ENCODE measurements at regions not wholly inside any gene's neighbourhood (a gene's known extent, or its start where the extent isn't known, plus 50 kb on each side); places are given as distances from the start of the nearest gene placed in this dataset.

DNA sequence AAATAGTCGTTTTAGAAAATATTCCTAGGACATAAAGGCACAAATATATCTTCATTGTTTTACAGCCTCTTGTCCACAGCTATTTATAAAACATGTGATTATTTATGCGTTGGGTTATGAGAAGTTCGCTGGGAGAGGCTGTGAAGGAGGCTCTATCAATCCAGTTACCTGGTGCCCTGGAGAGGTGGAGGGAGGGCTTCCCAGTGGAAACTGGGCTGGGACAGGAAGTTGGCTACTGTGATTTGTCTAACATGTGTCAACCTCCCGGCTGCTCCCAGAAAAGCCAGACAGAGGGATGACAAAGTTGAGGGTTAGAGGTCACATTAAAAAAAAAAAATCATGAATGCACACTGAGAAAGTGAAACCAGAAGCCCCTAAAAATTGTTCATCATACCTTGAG is 346.5 kb downstream of the ZNF536 start:
- ATAC-seq (peak in 1 of 2 donors; percentile 42), DNase-seq (no peak)
- intact Hi-C loops (cut with DNase I) = no loop called here
- Histone ChIP-seq H3K27ac (peak overlapping the region; percentile 84), H3K4me1 (peaks cover 12% of the 10 kb centered on the region), H3K36me3 (no peaks in the 10 kb centered on the region), H3K27me3 (ENCODE audit: low read depth) (no peaks in the 10 kb centered on the region), H3K9me3 (no peaks in the 10 kb centered on the region), H3K4me3 (peak overlapping the region; percentile 65)
- no peak for TF ChIP-seq CTCF (IDR thresholded peaks at IDR 0.05)

GRCh38 chr19:30718014-30718413 is 345.8 kb downstream of the ZNF536 start:
- no peak for DNase-seq
- H3K27me3 ChIP-seq (ENCODE audit: low read depth) = no peaks in the 10 kb centered on the region
- no peak for TF ChIP-seq CTCF (IDR thresholded peaks at IDR 0.05)
- no peaks in the 10 kb centered on the region for H3K9me3 ChIP-seq
- no peaks in the 10 kb centered on the region for H3K36me3 ChIP-seq
- intact Hi-C loops (cut with DNase I) = no loop called here
- H3K27ac ChIP-seq = no peak overlapping the region
- no peak overlapping the region for H3K4me3 ChIP-seq
- ATAC-seq = no peak
- H3K4me1 ChIP-seq = peaks cover 12% of the 10 kb centered on the region

GRCh38 chr19:30717381-30717780 is 345.2 kb downstream of the ZNF536 start:
- intact Hi-C loops (cut with DNase I) = no loop called here
- Histone ChIP-seq H3K36me3 (no peaks in the 10 kb centered on the region), H3K9me3 (no peaks in the 10 kb centered on the region), H3K27me3 (ENCODE audit: low read depth) (no peaks in the 10 kb centered on the region), H3K4me1 (peaks cover 12% of the 10 kb centered on the region), H3K4me3 (no peak overlapping the region), H3K27ac (no peak overlapping the region)
- ATAC-seq (no peak), DNase-seq (no peak)
- TF ChIP-seq CTCF (IDR thresholded peaks at IDR 0.05) = no peak

DNA sequence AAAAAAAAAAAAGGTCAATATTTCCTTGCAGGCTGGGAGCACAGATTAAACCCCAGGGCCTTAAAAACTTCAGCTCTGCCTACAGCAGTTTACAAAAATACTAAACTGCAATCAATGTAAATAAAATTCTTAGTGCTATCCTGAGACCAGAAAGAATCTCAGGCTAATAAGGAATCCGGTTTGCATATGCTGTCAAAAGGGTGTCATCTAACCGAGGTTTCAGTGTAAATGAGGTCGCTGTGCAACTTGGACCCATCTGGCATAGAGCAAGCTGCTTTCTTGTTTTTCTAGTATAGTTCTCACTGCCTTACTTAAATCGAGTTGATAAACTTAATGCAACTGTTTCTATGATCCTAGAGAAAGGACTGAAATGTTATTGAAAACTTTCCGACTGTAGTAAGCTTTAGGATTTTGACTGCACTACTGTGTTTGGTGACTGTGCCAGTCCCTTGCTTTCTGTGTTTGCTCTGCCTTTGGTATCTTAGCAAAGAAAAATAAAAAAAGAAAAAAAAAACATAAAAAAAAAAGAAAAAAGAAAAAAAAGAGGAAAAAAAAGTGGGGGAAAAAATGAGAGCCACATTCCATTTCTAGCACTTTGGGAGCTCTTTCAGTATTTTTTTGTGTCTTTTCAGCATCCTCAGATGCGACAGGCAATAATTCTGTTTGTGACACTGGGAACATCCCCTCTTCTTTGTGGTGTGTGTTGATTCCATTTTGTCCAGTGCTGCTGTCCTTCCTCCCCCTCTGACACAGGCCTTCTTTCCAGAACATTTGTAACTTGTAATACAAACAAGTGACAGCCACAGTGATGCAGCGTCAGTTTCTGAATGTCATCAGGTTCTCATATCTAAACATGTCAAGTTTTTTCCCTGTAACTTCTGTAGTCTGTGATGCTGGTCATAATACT is 340.5 kb downstream of the ZNF536 start:
- no peaks in the 10 kb centered on the region for H3K4me1 ChIP-seq
- TF ChIP-seq CTCF (IDR thresholded peaks at IDR 0.05) = no peak
- no peaks in the 10 kb centered on the region for H3K36me3 ChIP-seq

DNA sequence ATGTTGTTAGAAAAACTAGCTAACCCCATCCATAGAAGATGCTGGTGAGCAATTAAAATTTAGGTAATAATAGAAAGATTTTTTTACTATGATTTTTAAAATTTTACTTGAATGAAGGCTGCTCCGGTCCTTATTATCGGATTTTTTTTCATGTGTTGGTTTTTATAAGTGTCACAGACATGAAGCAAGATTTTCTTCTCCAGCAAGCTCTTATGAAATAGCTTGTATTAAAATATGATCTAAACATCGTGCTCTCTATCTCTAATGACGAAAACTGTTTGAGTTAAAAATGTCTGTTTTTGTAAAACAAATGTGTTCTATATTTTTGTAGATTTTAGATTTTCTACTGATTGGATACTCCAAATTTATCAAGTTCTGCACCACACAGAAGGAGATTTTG is 339.6 kb downstream of the ZNF536 start:
- Histone ChIP-seq H3K27me3 (ENCODE audit: low read depth) (peaks cover 5% of the 10 kb centered on the region), H3K36me3 (no peaks in the 10 kb centered on the region), H3K4me1 (no peaks in the 10 kb centered on the region), H3K27ac (no peak overlapping the region), H3K9me3 (no peaks in the 10 kb centered on the region), H3K4me3 (no peak overlapping the region)
- no peak for TF ChIP-seq CTCF (IDR thresholded peaks at IDR 0.05)
- ATAC-seq (no peak), DNase-seq (no peak)
- intact Hi-C loops (cut with DNase I) = no loop called here

More for the DNA sequence above, 340.5 kb downstream of the ZNF536 start:
- ATAC-seq (no peak), DNase-seq (no peak)
- intact Hi-C loops (cut with DNase I) = no loop called here
- H3K9me3 ChIP-seq = no peaks in the 10 kb centered on the region
- H3K27ac ChIP-seq = no peak overlapping the region
- H3K4me3 ChIP-seq = no peak overlapping the region
- H3K27me3 ChIP-seq (ENCODE audit: low read depth) = peaks cover 5% of the 10 kb centered on the region
